ENCODE measurements at regions not wholly inside any gene's neighbourhood (a gene's known extent, or its start where the extent isn't known, plus 50 kb on each side); places are given as distances from the start of the nearest gene placed in this dataset.

GRCh38 chr2:120607996-120608395 lies 127.7 kb upstream of the GLI2 start:
- Histone ChIP-seq H3K36me3 (no peaks in the 10 kb centered on the region), H3K27me3 (no peaks in the 10 kb centered on the region), H3K4me1 (no peaks in the 10 kb centered on the region), H3K9me3 (no peaks in the 10 kb centered on the region), H3K4me3 (ENCODE audit: low read depth, low read length) (no peak overlapping the region)
- DNase-seq, result no peak
- TF ChIP-seq, protein P1, sequence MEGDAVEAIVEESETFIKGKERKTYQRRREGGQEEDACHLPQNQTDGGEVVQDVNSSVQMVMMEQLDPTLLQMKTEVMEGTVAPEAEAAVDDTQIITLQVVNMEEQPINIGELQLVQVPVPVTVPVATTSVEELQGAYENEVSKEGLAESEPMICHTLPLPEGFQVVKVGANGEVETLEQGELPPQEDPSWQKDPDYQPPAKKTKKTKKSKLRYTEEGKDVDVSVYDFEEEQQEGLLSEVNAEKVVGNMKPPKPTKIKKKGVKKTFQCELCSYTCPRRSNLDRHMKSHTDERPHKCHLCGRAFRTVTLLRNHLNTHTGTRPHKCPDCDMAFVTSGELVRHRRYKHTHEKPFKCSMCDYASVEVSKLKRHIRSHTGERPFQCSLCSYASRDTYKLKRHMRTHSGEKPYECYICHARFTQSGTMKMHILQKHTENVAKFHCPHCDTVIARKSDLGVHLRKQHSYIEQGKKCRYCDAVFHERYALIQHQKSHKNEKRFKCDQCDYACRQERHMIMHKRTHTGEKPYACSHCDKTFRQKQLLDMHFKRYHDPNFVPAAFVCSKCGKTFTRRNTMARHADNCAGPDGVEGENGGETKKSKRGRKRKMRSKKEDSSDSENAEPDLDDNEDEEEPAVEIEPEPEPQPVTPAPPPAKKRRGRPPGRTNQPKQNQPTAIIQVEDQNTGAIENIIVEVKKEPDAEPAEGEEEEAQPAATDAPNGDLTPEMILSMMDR (IDR thresholded peaks at IDR 0.05; ENCODE audit: low read depth, low read length), result no peak

- no peak overlapping the region for H3K4me3 ChIP-seq (ENCODE audit: low read depth, low read length)
- no peaks in the 10 kb centered on the region for H3K27me3 ChIP-seq
- TF ChIP-seq, protein P1 (IDR thresholded peaks at IDR 0.05; ENCODE audit: low read depth, low read length), result no peak
- no peaks in the 10 kb centered on the region for H3K4me1 ChIP-seq
- H3K9me3 ChIP-seq, result no peaks in the 10 kb centered on the region
- no peaks in the 10 kb centered on the region for H3K36me3 ChIP-seq
- DNase-seq, result no peak
Observed at GRCh38 chr2:120609826-120610395, 125.8 kb upstream of the GLI2 start.

- H3K4me3 ChIP-seq (ENCODE audit: low read depth, low read length), result no peak overlapping the region
- H3K27me3 ChIP-seq, result no peaks in the 10 kb centered on the region
Observed at GRCh38 chr2:120611016-120611415, 124.7 kb upstream of the GLI2 start.

GRCh38 chr2:120611961-120612360 lies 123.7 kb upstream of the GLI2 start:
- no peaks in the 10 kb centered on the region for H3K27me3 ChIP-seq
- H3K4me1 ChIP-seq, result no peaks in the 10 kb centered on the region
- TF ChIP-seq, protein P1 (IDR thresholded peaks at IDR 0.05; ENCODE audit: low read depth, low read length), result no peak
- DNase-seq, result no peak
- H3K9me3 ChIP-seq, result no peaks in the 10 kb centered on the region
- no peaks in the 10 kb centered on the region for H3K36me3 ChIP-seq
- no peak overlapping the region for H3K4me3 ChIP-seq (ENCODE audit: low read depth, low read length)

More at GRCh38 chr2:120611016-120611415, 124.7 kb upstream of the GLI2 start:
- no peak for DNase-seq
- no peaks in the 10 kb centered on the region for H3K9me3 ChIP-seq
- TF ChIP-seq, protein P1 (IDR thresholded peaks at IDR 0.05; ENCODE audit: low read depth, low read length), result no peak
- H3K36me3 ChIP-seq, result no peaks in the 10 kb centered on the region
- no peaks in the 10 kb centered on the region for H3K4me1 ChIP-seq

- Histone ChIP-seq H3K27me3 (no peaks in the 10 kb centered on the region), H3K36me3 (no peaks in the 10 kb centered on the region), H3K4me1 (no peaks in the 10 kb centered on the region), H3K9me3 (no peaks in the 10 kb centered on the region), H3K4me3 (ENCODE audit: low read depth, low read length) (no peak overlapping the region)
- TF ChIP-seq, protein P1 (IDR thresholded peaks at IDR 0.05; ENCODE audit: low read depth, low read length), result no peak
- no peak for DNase-seq
Observed at GRCh38 chr2:120612471-120612870, 123.2 kb upstream of the GLI2 start.

GRCh38 chr2:120612931-120613330 lies 122.7 kb upstream of the GLI2 start:
- no peaks in the 10 kb centered on the region for H3K27me3 ChIP-seq
- TF ChIP-seq, protein P1 (IDR thresholded peaks at IDR 0.05; ENCODE audit: low read depth, low read length), result no peak
- DNase-seq, result no peak

More at GRCh38 chr2:120612931-120613330, 122.7 kb upstream of the GLI2 start:
- no peaks in the 10 kb centered on the region for H3K36me3 ChIP-seq
- H3K4me1 ChIP-seq, result no peaks in the 10 kb centered on the region
- no peaks in the 10 kb centered on the region for H3K9me3 ChIP-seq
- H3K4me3 ChIP-seq (ENCODE audit: low read depth, low read length), result no peak overlapping the region
